ENCODE measurements at regions not wholly inside any gene's neighbourhood (a gene's known extent, or its start where the extent isn't known, plus 50 kb on each side); places are given as distances from the start of the nearest gene placed in this dataset.

GRCh38 chr5:8341406-8341805 lies 472.5 kb downstream of the MTRR start:
- no peak overlapping the region for H3K4me3 ChIP-seq (ENCODE audit: low read length)
- DNase-seq (ENCODE audit: low read depth, low spot score), result no peak

GRCh38 chr5:8347984-8348383 lies 479.0 kb downstream of the MTRR start:
- no peak overlapping the region for H3K4me3 ChIP-seq (ENCODE audit: low read length)
- no peak for DNase-seq (ENCODE audit: low read depth, low spot score)

GRCh38 chr5:8349855-8350254 lies 480.9 kb downstream of the MTRR start:
- H3K4me3 ChIP-seq (ENCODE audit: low read length), result no peak overlapping the region
- DNase-seq (ENCODE audit: low read depth, low spot score), result peak; percentile 22

- H3K4me3 ChIP-seq (ENCODE audit: low read length), result no peak overlapping the region
- no peak for DNase-seq (ENCODE audit: low read depth, low spot score)
These were observed 481.8 kb downstream of the MTRR start for GRCh38 chr5:8350644-8351339.

GRCh38 chr5:8355981-8356380 lies 487.0 kb downstream of the MTRR start:
- no peak overlapping the region for H3K4me3 ChIP-seq (ENCODE audit: low read length)
- DNase-seq (ENCODE audit: low read depth, low spot score), result no peak

- H3K4me3 ChIP-seq (ENCODE audit: low read length), result no peak overlapping the region
- no peak for DNase-seq (ENCODE audit: low read depth, low spot score)
These were observed 491.1 kb downstream of the MTRR start for GRCh38 chr5:8360012-8360411.

GRCh38 chr5:8362495-8362894 lies 493.5 kb downstream of the MTRR start:
- no peak for DNase-seq (ENCODE audit: low read depth, low spot score)
- no peak overlapping the region for H3K4me3 ChIP-seq (ENCODE audit: low read length)

- H3K4me3 ChIP-seq (ENCODE audit: low read length), result no peak overlapping the region
- DNase-seq (ENCODE audit: low read depth, low spot score), result no peak
These were observed 494.2 kb downstream of the MTRR start for GRCh38 chr5:8363138-8363537.

- no peak overlapping the region for H3K4me3 ChIP-seq (ENCODE audit: low read length)
- no peak for DNase-seq (ENCODE audit: low read depth, low spot score)
These were observed 497.3 kb downstream of the MTRR start for GRCh38 chr5:8366266-8366665.

- DNase-seq (ENCODE audit: low read depth, low spot score), result peak; percentile 31
- H3K4me3 ChIP-seq (ENCODE audit: low read length), result no peak overlapping the region
These were observed 507.5 kb downstream of the MTRR start for GRCh38 chr5:8376478-8376877.

- DNase-seq (ENCODE audit: low read depth, low spot score), result no peak
- H3K4me3 ChIP-seq (ENCODE audit: low read length), result no peak overlapping the region
These were observed 513.0 kb downstream of the MTRR start for GRCh38 chr5:8381972-8382371.

GRCh38 chr5:8382456-8382855 lies 513.5 kb downstream of the MTRR start:
- H3K4me3 ChIP-seq (ENCODE audit: low read length), result no peak overlapping the region
- no peak for DNase-seq (ENCODE audit: low read depth, low spot score)

GRCh38 chr5:8383616-8384015 lies 514.7 kb downstream of the MTRR start:
- DNase-seq (ENCODE audit: low read depth, low spot score), result no peak
- no peak overlapping the region for H3K4me3 ChIP-seq (ENCODE audit: low read length)

GRCh38 chr5:8386719-8387288 lies 517.9 kb downstream of the MTRR start:
- no peak overlapping the region for H3K4me3 ChIP-seq (ENCODE audit: low read length)
- DNase-seq (ENCODE audit: low read depth, low spot score), result no peak

GRCh38 chr5:8391911-8392310 lies 523.0 kb downstream of the MTRR start:
- H3K4me3 ChIP-seq (ENCODE audit: low read length), result no peak overlapping the region
- DNase-seq (ENCODE audit: low read depth, low spot score), result no peak

- no peak for DNase-seq (ENCODE audit: low read depth, low spot score)
- no peak overlapping the region for H3K4me3 ChIP-seq (ENCODE audit: low read length)
These were observed 524.3 kb downstream of the MTRR start for GRCh38 chr5:8393240-8393639.

GRCh38 chr5:8394965-8395364 lies 526.0 kb downstream of the MTRR start:
- no peak overlapping the region for H3K4me3 ChIP-seq (ENCODE audit: low read length)
- peak; percentile 6 for DNase-seq (ENCODE audit: low read depth, low spot score)

- DNase-seq (ENCODE audit: low read depth, low spot score), result no peak
These were observed 527.3 kb downstream of the MTRR start for GRCh38 chr5:8396246-8396645.

GRCh38 chr5:8396756-8397155 lies 527.8 kb downstream of the MTRR start:
- no peak for DNase-seq (ENCODE audit: low read depth, low spot score)
- no peak overlapping the region for H3K4me3 ChIP-seq (ENCODE audit: low read length)

More at GRCh38 chr5:8396246-8396645, 527.3 kb downstream of the MTRR start:
- no peak overlapping the region for H3K4me3 ChIP-seq (ENCODE audit: low read length)

GRCh38 chr5:8399471-8399870 lies 530.5 kb downstream of the MTRR start:
- no peak overlapping the region for H3K4me3 ChIP-seq (ENCODE audit: low read length)
- no peak for DNase-seq (ENCODE audit: low read depth, low spot score)

GRCh38 chr5:8408258-8408657 lies 539.3 kb downstream of the MTRR start:
- no peak for DNase-seq (ENCODE audit: low read depth, low spot score)
- H3K4me3 ChIP-seq (ENCODE audit: low read length), result no peak overlapping the region
